ENCODE measurements at regions not wholly inside any gene's neighbourhood (a gene's known extent, or its start where the extent isn't known, plus 50 kb on each side); places are given as distances from the start of the nearest gene placed in this dataset.

DNA sequence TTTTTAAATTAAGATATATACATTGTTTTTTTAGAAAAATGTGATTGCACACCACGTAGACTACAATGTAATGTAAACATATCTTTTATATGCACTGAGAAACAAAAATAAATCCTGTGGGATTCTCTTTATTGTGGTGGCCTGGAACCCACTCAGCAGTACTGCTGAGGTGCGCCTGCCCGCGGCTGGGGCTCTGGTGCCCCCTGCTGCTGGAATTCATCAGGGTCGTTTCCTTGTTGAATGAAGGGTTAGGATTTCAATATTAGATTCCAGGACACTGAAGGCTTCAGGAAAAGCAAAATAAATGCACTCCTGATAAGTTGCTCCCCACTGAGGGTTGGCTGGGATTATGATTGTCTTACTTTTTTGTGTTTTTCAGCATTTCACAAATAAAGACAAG, 175.8 kb upstream of the GGTLC1 start:
- DNase-seq (peak; percentile 46), ATAC-seq (no peak)
- H2AFZ ChIP-seq (ENCODE audit: low read length) = no peak overlapping the region
- no TSS peak for BruUV-seq (replicated peaks)
- peaks cover 50% of the 10 kb centered on the region for H3K36me3 ChIP-seq (ENCODE audit: low read depth, low read length)
- H3K27ac ChIP-seq (ENCODE audit: low read length) = no peak overlapping the region
- H3K9ac ChIP-seq (ENCODE audit: low read length) = no peak overlapping the region
- H3K4me2 ChIP-seq (ENCODE audit: low read length) = no peak overlapping the region
- no peaks in the 10 kb centered on the region for H3K79me2 ChIP-seq (ENCODE audit: low read length)
- H3K4me1 ChIP-seq (ENCODE audit: insufficient read depth, low read length) = no peaks in the 10 kb centered on the region
- no peaks in the 10 kb centered on the region for H3K9me2 ChIP-seq (replicated peaks; ENCODE audit: low read length)
- no peaks in the 10 kb centered on the region for H3K9me3 ChIP-seq (ENCODE audit: low read length)
- ChIA-PET CTCF (no interaction called here), POLR2A (ENCODE audit: unreplicated experiment) (no interaction called here)
- no peaks in the 10 kb centered on the region for H3K27me3 ChIP-seq (ENCODE audit: low read length)
- TF ChIP-seq, protein P1, sequence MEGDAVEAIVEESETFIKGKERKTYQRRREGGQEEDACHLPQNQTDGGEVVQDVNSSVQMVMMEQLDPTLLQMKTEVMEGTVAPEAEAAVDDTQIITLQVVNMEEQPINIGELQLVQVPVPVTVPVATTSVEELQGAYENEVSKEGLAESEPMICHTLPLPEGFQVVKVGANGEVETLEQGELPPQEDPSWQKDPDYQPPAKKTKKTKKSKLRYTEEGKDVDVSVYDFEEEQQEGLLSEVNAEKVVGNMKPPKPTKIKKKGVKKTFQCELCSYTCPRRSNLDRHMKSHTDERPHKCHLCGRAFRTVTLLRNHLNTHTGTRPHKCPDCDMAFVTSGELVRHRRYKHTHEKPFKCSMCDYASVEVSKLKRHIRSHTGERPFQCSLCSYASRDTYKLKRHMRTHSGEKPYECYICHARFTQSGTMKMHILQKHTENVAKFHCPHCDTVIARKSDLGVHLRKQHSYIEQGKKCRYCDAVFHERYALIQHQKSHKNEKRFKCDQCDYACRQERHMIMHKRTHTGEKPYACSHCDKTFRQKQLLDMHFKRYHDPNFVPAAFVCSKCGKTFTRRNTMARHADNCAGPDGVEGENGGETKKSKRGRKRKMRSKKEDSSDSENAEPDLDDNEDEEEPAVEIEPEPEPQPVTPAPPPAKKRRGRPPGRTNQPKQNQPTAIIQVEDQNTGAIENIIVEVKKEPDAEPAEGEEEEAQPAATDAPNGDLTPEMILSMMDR (conservative IDR thresholded peaks at IDR 0.05; ENCODE audit: low read depth, low read length) = peak; percentile 80
- TF ChIP-seq EZH2phosphoT487 (IDR thresholded peaks at IDR 0.05; ENCODE audit: borderline replicate concordance, low read length) = no peak
- intact Hi-C loops (cut with micrococcal nuclease) = no loop called here
- H3F3A ChIP-seq (ENCODE audit: low read length, unreplicated experiment) = no peaks in the 10 kb centered on the region
- 0 out of 2 replicates have a peak, but pooled peaks cover 4% of the 10 kb centered on the region for H4K20me1 ChIP-seq (ENCODE audit: low read length)
- H3K4me3 ChIP-seq (ENCODE audit: low read length) = no peak overlapping the region

DNA sequence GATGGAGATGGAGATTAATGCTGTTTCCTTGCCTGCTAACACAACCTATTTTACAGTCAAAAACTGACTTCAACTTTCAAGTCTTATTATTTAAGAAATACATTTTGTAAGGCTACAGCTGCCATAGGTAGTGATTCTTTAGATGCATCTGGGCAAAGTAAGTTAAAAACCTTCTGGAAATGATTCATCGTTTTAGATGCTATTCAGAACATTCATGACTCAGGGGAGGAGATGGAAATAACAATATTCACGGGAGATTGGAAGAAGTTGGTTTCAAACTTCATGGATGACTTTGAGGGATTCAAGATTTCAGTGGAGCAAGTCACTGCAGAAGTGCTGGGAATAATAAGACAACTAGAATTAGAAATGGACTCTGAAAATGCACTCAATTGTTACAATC, 174.9 kb upstream of the GGTLC1 start:
- ATAC-seq (no peak), DNase-seq (no peak)
- Histone ChIP-seq H3K36me3 (ENCODE audit: low read depth, low read length) (peaks cover 57% of the 10 kb centered on the region), H3K4me2 (ENCODE audit: low read length) (no peak overlapping the region), H3K9me3 (ENCODE audit: low read length) (no peaks in the 10 kb centered on the region), H4K20me1 (ENCODE audit: low read length) (0 out of 2 replicates have a peak, but pooled peaks cover 4% of the 10 kb centered on the region), H2AFZ (ENCODE audit: low read length) (no peak overlapping the region), H3K27me3 (ENCODE audit: low read length) (no peaks in the 10 kb centered on the region), H3K27ac (ENCODE audit: low read length) (no peak overlapping the region), H3K9me2 (replicated peaks; ENCODE audit: low read length) (no peaks in the 10 kb centered on the region), H3K79me2 (ENCODE audit: low read length) (no peaks in the 10 kb centered on the region), H3K9ac (ENCODE audit: low read length) (no peak overlapping the region), H3K4me3 (ENCODE audit: low read length) (no peak overlapping the region), H3K4me1 (ENCODE audit: insufficient read depth, low read length) (no peaks in the 10 kb centered on the region), H3F3A (ENCODE audit: low read length, unreplicated experiment) (no peaks in the 10 kb centered on the region)
- BruUV-seq (replicated peaks) = no TSS peak
- POLR2A ChIA-PET (ENCODE audit: unreplicated experiment) = no interaction called here
- no peak for TF ChIP-seq EZH2phosphoT487 (IDR thresholded peaks at IDR 0.05; ENCODE audit: borderline replicate concordance, low read length)
- TF ChIP-seq, protein P1 (conservative IDR thresholded peaks at IDR 0.05; ENCODE audit: low read depth, low read length) = no peak
- TF ChIP-seq EZH2 (IDR thresholded peaks at IDR 0.05; ENCODE audit: low read length, unreplicated experiment) = no peak
- intact Hi-C loops (cut with micrococcal nuclease) = no loop called here
- CTCF ChIA-PET = no interaction called here

DNA sequence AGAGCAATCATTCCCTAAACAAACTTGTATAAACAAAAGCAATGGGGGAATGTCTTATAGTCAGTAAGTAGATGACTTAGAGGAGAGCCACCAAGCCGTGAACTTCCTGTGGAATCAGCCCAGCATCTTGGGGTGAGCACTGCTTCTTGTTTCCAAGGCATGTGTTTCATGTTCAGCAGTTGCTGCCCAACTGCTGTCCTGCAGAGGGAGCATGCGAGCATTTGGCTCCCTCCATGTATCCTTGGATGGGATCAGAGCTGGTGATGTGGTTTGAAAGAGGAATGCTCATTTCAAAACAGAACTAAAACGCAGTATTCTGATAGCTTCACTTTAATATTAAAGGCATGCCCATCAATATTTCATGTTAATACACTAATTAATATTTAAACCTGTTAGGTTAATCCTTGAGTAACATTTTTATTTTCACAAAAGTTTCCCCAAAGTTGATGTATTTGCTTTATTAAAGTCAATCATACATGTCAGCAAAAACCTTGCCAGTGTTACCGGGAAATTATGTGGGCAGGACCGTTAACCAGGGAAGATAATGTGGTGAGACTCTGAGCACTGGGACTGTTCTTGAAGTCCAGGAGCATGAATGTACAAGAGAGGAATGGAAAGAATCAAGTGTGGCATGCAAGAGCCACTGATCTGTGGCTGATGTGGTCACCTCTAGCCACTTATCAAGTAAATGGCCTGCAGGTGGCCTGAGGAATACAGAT, 172.1 kb upstream of the GGTLC1 start:
- no peak overlapping the region for H3K4me3 ChIP-seq (ENCODE audit: low read length)
- no peaks in the 10 kb centered on the region for H3F3A ChIP-seq (ENCODE audit: low read length, unreplicated experiment)
- H4K20me1 ChIP-seq (ENCODE audit: low read length) = 0 out of 2 replicates have a peak, but pooled peaks cover 4% of the 10 kb centered on the region
- no peak overlapping the region for H3K9ac ChIP-seq (ENCODE audit: low read length)
- H3K79me2 ChIP-seq (ENCODE audit: low read length) = peaks cover 7% of the 10 kb centered on the region; the same call in 1 of the 2 replicates
- DNase-seq (peak; percentile 71), ATAC-seq (peak; percentile 57; the same call in 1 of the 2 replicates)
- BruUV-seq (replicated peaks) = no TSS peak
- H3K27me3 ChIP-seq (ENCODE audit: low read length) = no peaks in the 10 kb centered on the region
- no peak overlapping the region for H3K27ac ChIP-seq (ENCODE audit: low read length)
- CTCF ChIA-PET = no interaction called here
- POLR2A ChIA-PET (ENCODE audit: unreplicated experiment) = no interaction called here
- TF ChIP-seq EZH2phosphoT487 (IDR thresholded peaks at IDR 0.05; ENCODE audit: borderline replicate concordance, low read length) (no peak), EZH2 (IDR thresholded peaks at IDR 0.05; ENCODE audit: low read length, unreplicated experiment) (no peak)
- TF ChIP-seq, protein P1 (conservative IDR thresholded peaks at IDR 0.05; ENCODE audit: low read depth, low read length) = peak; percentile 88
- no peaks in the 10 kb centered on the region for H3K4me1 ChIP-seq (ENCODE audit: insufficient read depth, low read length)
- intact Hi-C loops (cut with micrococcal nuclease) = loop anchor here (2.0 kb wide), 1 partner anchor 758 kb away; no protein-coding TSS in a partner anchor
- H3K9me3 ChIP-seq (ENCODE audit: low read length) = no peaks in the 10 kb centered on the region
- peaks cover 55% of the 10 kb centered on the region for H3K36me3 ChIP-seq (ENCODE audit: low read depth, low read length)
- no peaks in the 10 kb centered on the region for H3K9me2 ChIP-seq (replicated peaks; ENCODE audit: low read length)
- no peak overlapping the region for H2AFZ ChIP-seq (ENCODE audit: low read length)
- H3K4me2 ChIP-seq (ENCODE audit: low read length) = no peak overlapping the region
